Thoracic aorta (tissue), 2 donors: ENCODE measurements at regions not wholly inside any gene's neighbourhood (a gene's known extent, or its start where the extent isn't known, plus 50 kb on each side); places are given as distances from the start of the nearest gene placed in this dataset.

ENCODE experiments used
- ATAC-seq: fragments of 150-250 bp; one replicate; pipeline ENCODE4 v1.8.0; 2017; ENCODE audit warnings: low read depth; ENCODE audit not compliant: insufficient number of reproducible peaks, low FRiP score
- DNase-seq: peaks from one replicate; pipeline ENCODE4 v3.0.0-alpha.2; 2020; ENCODE audit warnings: low spot score
- H3K27ac ChIP-seq, 2 donors: fragments of 200-600 bp; sonication (generic); 1 replicate in 1 of 2; 2 replicates in 1 of 2; pipeline ENCODE4 v1.5.1; 2016; ENCODE audit warnings: mild to moderate bottlenecking in 2 of 2, moderate library complexity in 2 of 2
- H3K27me3 ChIP-seq: fragments of 200-600 bp; sonication (generic); replicated peaks from 2 replicates; pipeline ENCODE4 v1.6.0; 2016; ENCODE audit warnings: mild to moderate bottlenecking; ENCODE audit not compliant: insufficient read depth
- H3K36me3 ChIP-seq: fragments of 200-600 bp; sonication (generic); one replicate; pipeline ENCODE4 v1.5.1; 2016
- H3K4me1 ChIP-seq, 2 donors: fragments of 200-600 bp; sonication (generic); 1 replicate in 1 of 2; 2 replicates in 1 of 2; pipeline versions ENCODE4 v1.5.1 to v1.6.0; 2016; ENCODE audit warnings: low read depth in 2 of 2, mild to moderate bottlenecking in 1 of 2; ENCODE audit not compliant: control insufficient read depth in 1 of 2
- H3K4me3 ChIP-seq: fragments of 200-600 bp; sonication (generic); 2 replicates; pipeline ENCODE4 v1.5.1; 2016; ENCODE audit warnings: mild to moderate bottlenecking
- H3K9me3 ChIP-seq: fragments of 200-600 bp; sonication (generic); 2 replicates; pipeline ENCODE4 v1.5.1; 2016
- TF ChIP-seq, protein P1 (sequence below): fragments of 200-600 bp; sonication (generic); IDR thresholded peaks from one replicate; pipeline ENCODE4 v1.5.1; 2019; ENCODE audit warnings: antibody characterized with exemption

DNA sequence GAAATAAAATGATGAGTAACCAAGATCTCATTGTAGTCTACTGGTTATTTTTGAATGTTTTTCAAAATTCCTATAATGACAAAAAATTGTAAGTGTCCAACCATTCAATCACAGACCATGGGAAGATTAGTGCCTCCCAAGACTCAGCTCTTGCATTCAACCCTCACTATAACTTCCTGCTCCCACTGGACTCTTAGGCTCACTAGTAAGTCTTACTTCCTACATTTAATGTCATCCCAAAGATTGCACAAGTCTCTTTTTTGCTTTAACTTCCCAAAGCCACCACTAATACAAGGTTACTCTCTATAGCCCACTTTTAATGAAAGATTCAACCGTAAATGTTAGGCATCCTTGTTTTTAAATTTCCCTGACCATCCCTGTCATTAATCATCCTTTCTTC lies 111.9 kb upstream of the NRBF2 start:
- Histone ChIP-seq H3K4me1 (no peaks in the 10 kb centered on the region), H3K27me3 (no peaks in the 10 kb centered on the region), H3K9me3 (no peaks in the 10 kb centered on the region), H3K36me3 (no peaks in the 10 kb centered on the region), H3K27ac (no peak overlapping the region), H3K4me3 (no peak overlapping the region)
- no peak for ATAC-seq
- no peak for DNase-seq
- TF ChIP-seq, protein P1, sequence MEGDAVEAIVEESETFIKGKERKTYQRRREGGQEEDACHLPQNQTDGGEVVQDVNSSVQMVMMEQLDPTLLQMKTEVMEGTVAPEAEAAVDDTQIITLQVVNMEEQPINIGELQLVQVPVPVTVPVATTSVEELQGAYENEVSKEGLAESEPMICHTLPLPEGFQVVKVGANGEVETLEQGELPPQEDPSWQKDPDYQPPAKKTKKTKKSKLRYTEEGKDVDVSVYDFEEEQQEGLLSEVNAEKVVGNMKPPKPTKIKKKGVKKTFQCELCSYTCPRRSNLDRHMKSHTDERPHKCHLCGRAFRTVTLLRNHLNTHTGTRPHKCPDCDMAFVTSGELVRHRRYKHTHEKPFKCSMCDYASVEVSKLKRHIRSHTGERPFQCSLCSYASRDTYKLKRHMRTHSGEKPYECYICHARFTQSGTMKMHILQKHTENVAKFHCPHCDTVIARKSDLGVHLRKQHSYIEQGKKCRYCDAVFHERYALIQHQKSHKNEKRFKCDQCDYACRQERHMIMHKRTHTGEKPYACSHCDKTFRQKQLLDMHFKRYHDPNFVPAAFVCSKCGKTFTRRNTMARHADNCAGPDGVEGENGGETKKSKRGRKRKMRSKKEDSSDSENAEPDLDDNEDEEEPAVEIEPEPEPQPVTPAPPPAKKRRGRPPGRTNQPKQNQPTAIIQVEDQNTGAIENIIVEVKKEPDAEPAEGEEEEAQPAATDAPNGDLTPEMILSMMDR = no peak

- no peak for ATAC-seq
- no peak overlapping the region for H3K27ac ChIP-seq
- no peaks in the 10 kb centered on the region for H3K9me3 ChIP-seq
- TF ChIP-seq, protein P1 = no peak
- H3K4me3 ChIP-seq = no peak overlapping the region
- no peaks in the 10 kb centered on the region for H3K36me3 ChIP-seq
- H3K27me3 ChIP-seq = no peaks in the 10 kb centered on the region
- no peaks in the 10 kb centered on the region for H3K4me1 ChIP-seq
- no peak for DNase-seq
Observed at GRCh38 chr10:63013755-63014154, 119.4 kb upstream of the NRBF2 start.

- ATAC-seq = no peak
- Histone ChIP-seq H3K27ac (no peak overlapping the region), H3K36me3 (no peaks in the 10 kb centered on the region), H3K4me1 (no peaks in the 10 kb centered on the region), H3K27me3 (no peaks in the 10 kb centered on the region), H3K4me3 (no peak overlapping the region), H3K9me3 (no peaks in the 10 kb centered on the region)
- no peak for DNase-seq
- TF ChIP-seq, protein P1 = no peak
Observed at GRCh38 chr10:63012623-63013022, 120.5 kb upstream of the NRBF2 start.

DNA sequence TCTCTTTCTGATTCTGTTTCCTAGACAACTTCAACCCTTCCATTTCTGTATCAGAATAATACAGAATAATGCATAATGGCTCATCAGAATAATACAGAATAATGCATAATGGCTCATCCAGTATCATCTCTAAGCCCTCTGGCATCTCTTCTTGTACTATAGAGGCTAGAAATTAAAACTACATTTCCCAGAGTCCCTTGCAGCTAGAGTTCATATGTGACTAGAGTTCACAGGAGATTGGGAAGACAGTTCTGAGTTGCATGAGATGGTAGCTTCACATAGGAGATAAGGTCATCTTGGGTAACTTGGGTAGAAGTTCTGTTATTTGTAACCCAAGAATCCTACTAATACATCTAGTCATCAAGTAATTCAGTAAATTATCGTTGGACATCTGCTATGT lies 122.9 kb upstream of the NRBF2 start:
- ATAC-seq (no peak), DNase-seq (no peak)
- Histone ChIP-seq H3K4me1 (no peaks in the 10 kb centered on the region), H3K36me3 (no peaks in the 10 kb centered on the region), H3K27me3 (no peaks in the 10 kb centered on the region), H3K4me3 (no peak overlapping the region), H3K9me3 (no peaks in the 10 kb centered on the region), H3K27ac (no peak overlapping the region)
- TF ChIP-seq, protein P1 = no peak

DNA sequence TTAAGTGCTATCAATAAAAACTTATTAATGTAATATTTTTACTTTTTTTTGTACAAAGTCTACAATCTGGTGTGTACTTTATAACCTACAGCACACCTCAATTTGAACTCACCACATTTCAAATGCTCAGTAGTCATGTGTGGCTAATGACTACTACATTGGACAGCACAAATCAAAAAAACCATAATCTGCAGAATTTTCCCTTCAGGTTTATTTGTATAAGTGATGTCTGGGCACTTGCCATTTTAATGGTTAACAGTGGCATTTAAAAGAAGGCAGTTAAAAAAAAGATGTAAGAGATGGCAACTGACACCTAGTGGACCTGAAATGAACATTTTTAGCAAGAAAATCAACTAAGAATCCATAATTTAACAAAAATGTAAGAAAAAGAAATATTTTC lies 124.6 kb upstream of the NRBF2 start:
- ATAC-seq (no peak), DNase-seq (no peak)
- TF ChIP-seq, protein P1 = no peak
- Histone ChIP-seq H3K27me3 (no peaks in the 10 kb centered on the region), H3K36me3 (no peaks in the 10 kb centered on the region), H3K27ac (no peak overlapping the region), H3K4me3 (no peak overlapping the region), H3K9me3 (no peaks in the 10 kb centered on the region), H3K4me1 (no peaks in the 10 kb centered on the region)
